SK-MEL-5 (cell line): ENCODE measurements at regions not wholly inside any gene's neighbourhood (a gene's known extent, or its start where the extent isn't known, plus 50 kb on each side); places are given as distances from the start of the nearest gene placed in this dataset.

Experiments used
- DNase-seq: peaks from one replicate; pipeline ENCODE4 v3.0.0-alpha.2; 2016; ENCODE audit warnings: low read depth, low spot score
- in situ Hi-C: cut with HindIII; loops from 2 replicates; pipeline ENCODE4 v1.10.0; 2016; ENCODE audit warnings: low sequenced_read_pairs, high pct_unique_total_duplicates, low pct_unique_long_range_greater_than_20kb

DNA sequence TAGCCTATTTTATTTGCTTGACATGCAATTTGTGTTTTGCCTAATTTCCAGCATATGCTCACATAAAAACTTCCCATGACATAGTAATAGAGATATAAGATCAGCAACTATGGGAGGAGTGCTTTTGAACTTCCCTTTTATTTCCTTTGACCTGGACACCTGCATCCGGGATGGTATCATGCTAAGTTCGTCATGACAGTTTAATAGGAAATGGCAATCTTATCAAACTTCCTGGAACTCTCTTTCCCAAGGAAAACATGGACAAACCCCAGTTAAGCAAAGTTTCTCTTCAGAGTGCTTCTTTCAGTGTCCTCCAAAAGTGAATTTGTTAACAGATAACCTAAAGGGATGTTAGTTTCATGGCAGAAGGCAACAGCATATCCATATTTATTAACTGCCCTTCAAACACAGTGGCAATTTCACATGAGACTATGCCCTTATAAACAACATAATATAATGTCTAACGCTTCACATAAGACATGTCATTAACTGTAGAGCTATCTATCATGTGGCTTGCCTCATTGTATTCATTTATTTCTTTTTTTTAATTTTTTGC, 474.7 kb upstream of the SEMA3A start:
- in situ Hi-C loops = no loop called here
- DNase-seq = no peak

DNA sequence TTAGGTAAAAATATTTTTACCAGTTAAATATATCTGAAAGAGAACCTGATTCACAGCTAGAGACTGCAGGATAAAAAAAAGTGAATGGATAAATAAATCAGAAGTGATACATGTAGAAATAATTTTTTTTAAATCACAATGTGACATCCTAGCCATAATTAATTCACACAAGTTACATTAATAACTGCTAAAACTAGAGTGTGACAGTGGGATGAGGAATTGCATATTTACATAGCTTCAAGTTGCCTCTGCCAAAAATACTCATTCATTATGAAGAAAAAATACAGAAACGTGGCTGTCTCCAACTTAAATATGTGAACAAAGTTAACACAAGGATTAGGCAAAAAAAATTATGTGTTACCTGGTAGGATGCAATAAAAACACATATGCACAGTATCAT, 473.5 kb upstream of the SEMA3A start:
- no peak for DNase-seq
- in situ Hi-C loops = no loop called here

DNA sequence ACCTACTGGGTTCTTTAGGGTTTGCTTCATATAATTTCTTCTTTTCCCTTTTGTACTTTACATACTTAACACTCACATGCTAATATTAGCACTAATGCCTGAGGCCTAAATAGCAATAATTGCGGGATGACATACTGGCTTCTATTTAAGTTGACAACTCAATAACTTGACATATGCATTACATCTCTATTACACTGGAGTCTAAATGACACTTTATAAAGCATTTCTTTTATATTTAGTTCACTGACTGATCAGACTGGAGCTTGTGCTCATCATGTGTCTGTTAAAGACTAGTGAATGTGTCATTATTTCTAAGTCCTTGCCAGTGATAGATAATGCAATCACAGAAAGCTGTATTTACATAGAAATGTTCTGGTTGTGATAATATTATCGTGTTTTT, 472.1 kb upstream of the SEMA3A start:
- peak; percentile 95 for DNase-seq
- in situ Hi-C loops = no loop called here

DNA sequence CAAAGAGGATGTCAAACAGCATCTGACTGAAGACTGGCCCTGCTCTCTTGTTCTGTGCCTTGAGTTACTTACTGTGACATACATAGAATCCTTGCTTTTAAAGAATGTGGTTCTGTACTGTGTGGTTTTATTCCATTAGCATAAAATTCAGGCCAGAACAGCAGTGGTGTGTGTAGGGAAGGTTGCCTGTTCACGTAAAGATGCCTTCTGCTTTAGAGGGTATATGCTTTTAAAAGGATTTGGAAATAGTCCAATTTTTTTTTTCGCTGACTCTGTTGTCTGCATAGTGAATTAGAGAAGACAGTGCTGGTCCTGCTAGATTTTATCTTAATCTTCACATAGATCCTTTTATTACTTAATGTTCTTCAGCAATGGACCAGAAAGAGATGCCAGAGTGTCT, 470.8 kb upstream of the SEMA3A start:
- in situ Hi-C loops = no loop called here

DNA sequence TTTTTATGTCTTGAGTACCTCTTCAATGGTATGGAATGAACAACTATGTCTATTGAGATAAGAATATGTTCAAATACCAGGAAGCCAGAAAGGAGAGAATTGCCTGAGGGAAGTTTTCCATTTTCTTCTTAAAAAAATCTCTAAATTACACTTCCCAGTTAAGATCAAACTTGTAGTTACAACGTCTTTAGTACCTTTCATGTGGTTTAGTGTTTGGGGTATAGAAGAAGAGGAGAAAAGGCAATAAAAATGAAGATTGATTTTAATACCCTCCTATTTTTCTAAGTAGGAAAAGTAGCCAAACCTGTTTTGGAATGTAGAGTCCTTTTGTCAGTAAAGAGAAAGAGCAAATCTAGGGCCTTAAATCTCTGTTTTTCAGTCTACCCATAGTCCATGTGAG, 470.0 kb upstream of the SEMA3A start:
- in situ Hi-C loops = no loop called here
- DNase-seq = no peak

More for the DNA sequence above, 470.8 kb upstream of the SEMA3A start:
- peak; percentile 26 for DNase-seq

DNA sequence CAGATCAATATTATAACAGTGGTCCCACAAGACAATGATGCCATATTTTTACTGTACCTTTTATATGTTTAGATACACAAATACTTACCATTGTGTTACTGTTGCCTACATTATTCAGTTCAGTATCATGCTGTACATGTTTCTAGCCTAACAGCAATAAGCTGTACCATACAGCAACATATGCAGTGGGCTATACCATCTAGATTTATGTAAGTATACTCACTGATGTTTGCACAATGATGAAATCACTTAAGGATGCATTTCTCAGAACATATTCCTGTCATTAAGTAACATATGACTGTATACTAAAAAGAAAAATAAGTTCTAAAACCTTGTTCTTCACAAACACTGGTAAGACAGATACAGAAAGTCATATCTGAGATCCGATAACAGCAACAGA, 468.6 kb upstream of the SEMA3A start:
- in situ Hi-C loops = no loop called here
- DNase-seq = no peak

DNA sequence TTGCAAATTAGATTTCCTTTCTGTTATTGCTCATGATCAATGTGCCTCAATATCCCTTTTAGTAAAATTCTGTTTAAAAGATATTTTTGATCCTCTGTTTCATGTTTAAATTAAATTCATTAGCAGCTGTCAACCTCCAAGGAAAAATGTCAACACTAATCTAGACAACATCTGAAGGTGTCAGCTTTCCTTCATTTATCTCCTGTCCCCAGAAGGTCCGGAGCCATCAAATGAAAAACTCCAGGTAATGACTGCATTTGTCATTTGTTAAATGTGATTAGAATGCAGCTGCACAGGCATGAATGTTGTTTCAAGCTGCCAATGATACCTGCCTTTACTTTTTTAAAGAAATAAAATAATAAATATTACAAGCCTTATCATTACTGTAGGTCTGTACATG, 463.7 kb upstream of the SEMA3A start:
- no peak for DNase-seq
- in situ Hi-C loops = no loop called here

DNA sequence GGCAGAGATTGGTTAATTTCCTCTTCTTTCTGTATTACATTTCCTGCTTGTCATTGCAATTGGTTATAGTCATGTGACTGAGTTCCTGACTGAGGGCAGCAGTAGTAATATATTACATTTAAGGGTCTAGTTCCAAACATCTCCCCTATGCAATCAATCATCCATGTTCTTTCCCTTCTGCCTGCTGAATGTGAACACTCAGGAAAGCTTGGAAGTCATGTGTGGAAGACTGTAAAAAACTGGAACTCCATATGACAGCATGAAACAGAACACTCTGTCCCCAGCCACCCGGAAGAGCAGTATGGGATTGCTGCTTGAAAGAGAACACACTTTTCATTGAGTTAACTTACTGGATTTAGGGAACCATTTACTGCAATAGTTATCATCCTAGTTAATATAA, 459.7 kb upstream of the SEMA3A start:
- in situ Hi-C loops = no loop called here
- no peak for DNase-seq

DNA sequence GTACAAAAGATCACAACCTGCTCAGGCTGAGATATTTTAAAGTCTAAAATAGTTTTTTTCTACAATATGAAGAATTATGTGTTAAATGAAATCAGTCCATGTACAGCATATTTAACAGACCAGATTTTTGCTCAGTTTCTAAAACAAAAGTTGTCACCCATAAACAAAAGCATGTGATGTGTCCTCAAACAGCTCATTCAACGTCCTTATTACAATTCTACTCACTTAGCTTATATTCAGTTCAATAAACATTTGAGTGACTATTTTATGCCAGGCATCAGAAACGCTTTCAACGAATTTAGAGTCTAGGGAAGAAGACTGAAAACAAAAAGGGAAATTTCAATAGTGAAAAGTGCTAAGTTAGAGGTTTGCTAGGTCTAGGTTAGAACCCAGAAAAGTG, 457.3 kb upstream of the SEMA3A start:
- in situ Hi-C loops = no loop called here
- DNase-seq = no peak

DNA sequence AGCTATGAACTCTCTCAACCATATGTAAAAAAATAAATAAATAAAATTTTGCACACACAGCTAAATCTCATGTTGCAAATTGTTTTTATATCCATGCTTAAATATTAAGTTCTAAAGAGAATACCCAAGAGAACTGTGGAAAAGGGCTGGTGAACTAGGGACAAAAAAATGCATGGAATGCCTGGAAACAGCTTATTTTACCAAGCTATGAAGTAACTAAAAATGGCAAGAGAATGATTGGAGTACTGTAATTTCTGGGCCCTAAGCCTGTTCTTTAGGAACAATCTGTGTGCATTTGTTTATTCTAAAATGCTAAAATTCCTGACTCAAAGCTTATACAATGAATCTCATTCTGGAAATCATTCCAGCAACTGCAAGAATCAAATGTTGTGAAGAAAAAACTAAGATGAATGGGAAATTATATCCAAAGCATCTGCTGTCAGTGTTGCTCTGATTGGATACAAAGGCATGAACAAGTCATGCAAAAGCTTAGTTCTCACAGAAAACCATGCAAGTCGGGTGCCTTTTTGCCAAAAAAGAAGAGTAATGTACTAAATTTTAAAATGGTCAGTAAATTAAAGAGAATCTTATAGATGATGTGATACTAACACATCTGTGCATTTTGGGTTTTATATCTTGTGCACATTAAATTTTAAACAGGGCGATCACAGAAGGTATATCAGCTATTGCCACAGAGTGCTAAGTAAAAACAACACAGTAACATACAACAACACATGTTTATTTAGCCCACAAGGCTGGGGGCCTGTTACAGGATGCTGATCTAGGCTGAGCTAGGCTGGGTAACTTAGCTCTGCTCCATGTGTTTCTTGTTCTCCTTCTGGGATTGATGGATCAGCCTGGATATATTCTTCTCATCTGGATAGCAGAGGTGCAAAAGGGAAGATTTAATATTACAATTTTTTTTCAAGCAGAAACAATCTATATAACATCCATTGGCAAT, 453.5 kb upstream of the SEMA3A start:
- in situ Hi-C loops = no loop called here
- no peak for DNase-seq

DNA sequence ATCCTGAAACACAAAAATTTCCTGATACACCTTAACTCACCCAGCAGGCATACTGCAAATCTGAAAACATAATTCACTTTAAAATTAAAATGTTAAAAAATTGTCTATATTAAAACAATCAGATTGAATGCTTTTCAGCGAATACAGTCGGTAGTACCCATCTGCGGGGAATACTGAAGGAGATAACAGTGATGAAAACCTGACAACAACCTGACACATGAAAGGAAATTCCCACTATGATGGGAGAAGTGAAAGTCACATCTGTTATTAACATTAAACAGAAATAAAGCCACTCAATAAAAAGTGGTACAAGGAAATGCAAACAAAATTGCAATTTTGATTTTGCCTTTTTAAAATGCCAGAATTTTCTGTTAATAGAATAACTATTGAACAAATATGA, 448.0 kb upstream of the SEMA3A start:
- no peak for DNase-seq
- in situ Hi-C loops = no loop called here

DNA sequence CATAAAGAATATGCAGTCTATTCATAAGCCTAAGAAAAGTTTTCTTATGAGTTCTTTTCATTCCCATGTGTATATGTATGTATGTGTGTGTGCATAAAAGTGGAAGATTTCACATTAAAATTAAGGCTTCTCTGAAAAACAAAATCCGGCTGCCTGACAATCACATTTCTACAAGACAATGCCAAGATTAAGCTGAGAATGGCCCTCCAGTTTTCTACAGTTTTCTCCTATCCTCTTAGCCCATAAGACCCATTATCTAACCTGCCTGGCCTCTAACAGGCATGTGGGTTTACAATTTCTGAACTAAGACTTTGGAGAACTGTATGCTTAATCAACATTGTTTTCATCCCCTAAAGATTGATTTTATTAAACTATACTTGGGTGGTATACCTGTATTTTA, 446.0 kb upstream of the SEMA3A start:
- in situ Hi-C loops = no loop called here
- no peak for DNase-seq

DNA sequence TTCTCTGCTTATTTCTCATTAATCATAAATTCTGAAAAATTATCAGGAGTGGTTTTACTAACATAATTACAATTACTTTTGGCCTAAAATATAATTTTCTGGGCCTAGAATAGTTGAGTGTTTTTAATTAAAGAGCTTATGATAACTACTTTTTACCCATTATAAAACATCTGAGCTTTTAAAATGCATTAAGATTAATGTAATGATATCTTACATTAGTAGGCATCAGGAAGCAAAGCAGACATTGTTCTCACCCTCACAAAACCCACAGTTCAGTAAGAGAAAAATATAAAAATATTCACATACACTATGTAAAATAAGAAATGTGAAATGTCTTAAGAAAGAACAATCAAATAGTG, 443.7 kb upstream of the SEMA3A start:
- no peak for DNase-seq
- in situ Hi-C loops = no loop called here

DNA sequence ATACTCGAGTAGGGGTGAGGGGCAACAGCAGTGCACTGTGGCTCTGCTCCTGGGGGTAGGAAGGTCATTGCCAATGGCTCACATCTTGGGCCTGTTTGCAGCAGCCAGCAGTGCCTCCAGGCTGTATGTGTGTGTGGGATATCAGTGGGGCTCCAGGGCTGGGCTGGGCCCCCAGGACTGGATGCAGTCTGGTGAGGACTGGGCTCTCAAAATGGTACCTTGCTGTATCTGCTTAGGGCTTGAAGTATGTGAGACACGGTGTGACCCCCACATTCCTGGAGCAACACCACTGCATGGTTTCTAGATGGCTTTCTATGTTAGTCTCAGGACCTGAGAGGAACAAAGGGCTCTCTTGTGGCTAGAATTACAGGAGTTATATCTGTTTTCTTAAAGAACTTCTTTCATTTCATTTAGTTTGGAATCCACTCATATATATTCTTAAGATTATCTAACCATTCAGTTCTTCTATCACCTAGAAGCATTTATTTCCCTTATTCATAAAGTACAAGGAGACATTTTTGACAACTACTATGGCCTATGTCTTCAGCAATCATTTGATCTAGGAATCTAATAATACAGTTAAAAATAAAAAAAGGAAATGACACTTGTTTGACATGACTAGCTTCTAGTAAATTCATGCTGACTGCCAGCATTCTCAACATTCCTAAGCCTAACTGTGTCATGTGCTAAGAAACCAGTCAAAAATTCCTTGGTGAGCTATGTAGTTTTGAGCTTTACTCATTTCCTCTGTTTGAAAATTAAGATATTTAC, 443.2 kb upstream of the SEMA3A start:
- in situ Hi-C loops = no loop called here
- DNase-seq = peak; percentile 53

DNA sequence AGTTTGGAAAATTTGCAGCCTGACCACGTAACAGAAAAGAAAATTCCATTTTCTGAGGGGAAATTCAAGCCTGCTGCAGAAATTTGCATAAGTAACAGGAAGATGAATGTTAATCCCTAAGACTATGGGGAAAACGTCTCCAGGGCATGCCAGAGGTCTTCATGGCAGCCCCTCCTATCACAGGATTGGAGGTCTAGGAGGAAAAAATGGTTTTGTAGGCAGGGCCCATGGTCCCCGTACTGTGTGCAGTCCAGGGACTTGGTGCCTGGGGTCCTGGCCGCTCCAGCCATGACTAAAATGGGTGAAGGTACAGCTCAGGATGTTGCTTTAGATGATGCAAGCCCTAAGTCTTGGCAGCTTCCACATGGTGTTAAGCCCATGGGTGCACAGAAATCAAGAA, 437.3 kb upstream of the SEMA3A start:
- in situ Hi-C loops = no loop called here

DNA sequence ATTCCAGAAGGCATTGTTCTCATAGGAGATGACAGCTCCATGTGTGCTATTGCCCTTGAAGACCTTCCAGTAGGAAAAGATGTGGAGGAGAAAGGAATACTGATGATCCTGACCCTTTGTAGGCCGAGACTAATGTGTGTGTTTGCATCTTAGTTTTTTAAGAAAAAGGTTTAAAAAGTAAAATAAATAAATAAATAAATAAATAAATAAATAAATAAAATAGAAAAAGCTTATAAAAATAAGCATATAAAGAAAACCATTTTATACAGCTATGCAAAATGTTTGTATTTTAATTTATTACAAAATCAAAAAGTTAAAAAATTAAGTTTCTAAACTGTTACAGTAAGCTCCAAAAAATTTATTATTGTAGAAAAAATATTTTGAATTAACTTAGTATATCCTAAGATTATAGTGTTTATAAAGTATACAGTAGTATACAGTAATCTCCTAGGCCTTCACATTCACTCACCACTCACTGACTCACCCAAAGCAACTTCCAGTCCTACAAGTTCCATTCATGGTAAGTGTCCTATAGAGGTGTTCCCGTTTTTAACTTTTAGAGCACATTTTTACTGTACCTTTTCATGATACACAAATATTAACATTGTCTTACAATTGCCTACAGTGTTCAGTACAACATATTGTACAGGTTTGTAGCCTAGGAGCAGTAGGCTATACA, 435.2 kb upstream of the SEMA3A start:
- in situ Hi-C loops = no loop called here
- no peak for DNase-seq

More for the DNA sequence above, 437.3 kb upstream of the SEMA3A start:
- DNase-seq = no peak

DNA sequence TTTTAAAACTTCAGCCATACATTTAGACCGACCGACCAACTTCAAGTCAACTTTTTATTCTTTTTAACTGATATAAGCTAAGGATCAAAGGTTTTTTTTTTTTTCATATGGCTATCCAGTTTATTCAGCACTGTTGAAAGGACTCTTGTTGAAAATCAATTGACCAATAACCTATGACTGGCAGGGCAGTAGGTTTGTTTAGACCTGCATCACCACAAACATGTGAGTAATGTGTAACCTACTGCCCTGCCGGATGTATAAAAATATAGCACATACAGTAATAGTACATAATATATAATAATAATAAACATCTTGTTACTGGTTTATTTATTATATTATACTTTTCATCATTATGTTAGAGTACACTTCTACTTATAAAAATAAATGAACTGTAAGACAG, 434.6 kb upstream of the SEMA3A start:
- in situ Hi-C loops = no loop called here

DNA sequence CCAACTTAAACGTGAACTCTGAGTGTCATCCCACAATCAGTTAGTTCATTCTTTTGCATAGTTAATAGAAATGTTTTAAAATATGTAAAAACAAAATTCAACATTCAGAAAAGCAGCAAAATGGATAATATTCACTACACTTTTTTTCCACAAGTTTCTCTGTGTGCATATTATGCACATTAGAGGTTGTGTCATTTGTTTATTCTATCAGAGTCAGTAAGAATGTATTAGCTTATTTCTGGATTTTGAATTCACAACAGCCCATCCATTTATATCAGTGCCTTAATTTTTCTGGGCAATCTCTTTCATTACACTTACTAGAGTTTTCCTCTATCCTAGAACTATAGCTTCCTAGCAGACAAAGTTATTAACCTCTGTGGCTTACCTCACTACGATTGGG, 432.7 kb upstream of the SEMA3A start:
- no peak for DNase-seq
- in situ Hi-C loops = no loop called here

More for the DNA sequence above, 434.6 kb upstream of the SEMA3A start:
- DNase-seq = no peak
